ENCODE measurements at regions not wholly inside any gene's neighbourhood (a gene's known extent, or its start where the extent isn't known, plus 50 kb on each side); places are given as distances from the start of the nearest gene placed in this dataset.
A peak's percentile ranks its signal among the peaks of the same experiment; 100 is the strongest.
"Not testable (repeated sequence)": the region's sequence is repeated elsewhere in the genome, so short reads cannot be mapped to it uniquely, and the experiment has no call there.

DNA sequence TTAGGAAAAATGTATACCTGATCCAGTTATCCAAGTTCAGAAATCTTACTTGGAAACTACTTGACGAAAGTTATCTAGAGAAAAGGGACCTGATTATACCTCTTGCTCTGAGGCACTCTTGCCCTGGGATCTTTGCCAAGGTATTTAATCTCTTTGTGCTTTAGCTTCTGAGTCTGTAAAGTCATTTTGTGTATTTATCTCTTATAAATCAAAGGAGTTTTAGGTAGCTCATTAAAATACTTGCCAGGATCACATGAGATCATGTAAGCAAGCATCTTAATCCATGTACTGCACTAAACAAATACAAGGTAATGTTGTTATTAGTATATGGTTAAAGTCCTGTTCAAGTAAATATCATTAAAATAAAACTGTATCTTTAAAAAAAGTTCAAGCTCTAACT, 147.5 kb downstream of the IPO8 start:
- no peak overlapping the region for H3K4me2 ChIP-seq (ENCODE audit: control insufficient read depth, extremely low read depth, insufficient read depth, low read depth, low read length)
- TF ChIP-seq, protein P1, sequence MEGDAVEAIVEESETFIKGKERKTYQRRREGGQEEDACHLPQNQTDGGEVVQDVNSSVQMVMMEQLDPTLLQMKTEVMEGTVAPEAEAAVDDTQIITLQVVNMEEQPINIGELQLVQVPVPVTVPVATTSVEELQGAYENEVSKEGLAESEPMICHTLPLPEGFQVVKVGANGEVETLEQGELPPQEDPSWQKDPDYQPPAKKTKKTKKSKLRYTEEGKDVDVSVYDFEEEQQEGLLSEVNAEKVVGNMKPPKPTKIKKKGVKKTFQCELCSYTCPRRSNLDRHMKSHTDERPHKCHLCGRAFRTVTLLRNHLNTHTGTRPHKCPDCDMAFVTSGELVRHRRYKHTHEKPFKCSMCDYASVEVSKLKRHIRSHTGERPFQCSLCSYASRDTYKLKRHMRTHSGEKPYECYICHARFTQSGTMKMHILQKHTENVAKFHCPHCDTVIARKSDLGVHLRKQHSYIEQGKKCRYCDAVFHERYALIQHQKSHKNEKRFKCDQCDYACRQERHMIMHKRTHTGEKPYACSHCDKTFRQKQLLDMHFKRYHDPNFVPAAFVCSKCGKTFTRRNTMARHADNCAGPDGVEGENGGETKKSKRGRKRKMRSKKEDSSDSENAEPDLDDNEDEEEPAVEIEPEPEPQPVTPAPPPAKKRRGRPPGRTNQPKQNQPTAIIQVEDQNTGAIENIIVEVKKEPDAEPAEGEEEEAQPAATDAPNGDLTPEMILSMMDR (optimal IDR thresholded peaks at IDR 0.05 in 1 of 3, IDR thresholded peaks at IDR 0.05 in 1 of 3, conservative IDR thresholded peaks at IDR 0.05 in 1 of 3; ENCODE audit: extremely low read depth in 1 of 3, insufficient read depth in 2 of 3, low read length in 3 of 3), result no peak
- no peak for TF ChIP-seq EZH2 (IDR thresholded peaks at IDR 0.05; ENCODE audit: low read length)
- DNase-seq (ENCODE audit: low read depth, low spot score) (no peak), FAIRE-seq (no peak)
- peaks cover 3% of the 10 kb centered on the region for H3K4me1 ChIP-seq (ENCODE audit: control insufficient read depth, extremely low read depth, insufficient read depth, low read length)
- H3K36me3 ChIP-seq (ENCODE audit: control insufficient read depth in 2 of 2, extremely low read depth in 1 of 2, insufficient read depth in 2 of 2, low read length in 2 of 2), result no peaks in the 10 kb centered on the region
- H2AFZ ChIP-seq (ENCODE audit: control insufficient read depth, low read length), result no peak overlapping the region
- no peak overlapping the region for H3K4me3 ChIP-seq (ENCODE audit: control insufficient read depth in 2 of 3, extremely low read depth in 1 of 3, insufficient read depth in 2 of 3, low read depth in 1 of 3, low read length in 3 of 3)
- H3K9me3 ChIP-seq (ENCODE audit: control insufficient read depth, low read depth, low read length), result no peaks in the 10 kb centered on the region
- H3K27me3 ChIP-seq (ENCODE audit: control insufficient read depth, extremely low read depth, insufficient read depth, low read length), result no peaks in the 10 kb centered on the region
- no peak overlapping the region for H3K27ac ChIP-seq (ENCODE audit: control insufficient read depth, insufficient read depth, low read length)
- no peaks in the 10 kb centered on the region for H3K79me2 ChIP-seq (ENCODE audit: control insufficient read depth, insufficient read depth, low read length)
- no peaks in the 10 kb centered on the region for H4K20me1 ChIP-seq (ENCODE audit: control insufficient read depth, extremely low read depth, insufficient read depth, low read length)
- no peak overlapping the region for H3K9ac ChIP-seq (ENCODE audit: control insufficient read depth, extremely low read depth, insufficient read depth, low read length)
- H3K9me1 ChIP-seq (ENCODE audit: control insufficient read depth, extremely low read depth, insufficient read depth, low read length), result no peaks in the 10 kb centered on the region
- dilution Hi-C loops (cut with MboI; ENCODE audit: extremely low pct_ligation_motif_present, low sequenced_read_pairs), result no loop called here

DNA sequence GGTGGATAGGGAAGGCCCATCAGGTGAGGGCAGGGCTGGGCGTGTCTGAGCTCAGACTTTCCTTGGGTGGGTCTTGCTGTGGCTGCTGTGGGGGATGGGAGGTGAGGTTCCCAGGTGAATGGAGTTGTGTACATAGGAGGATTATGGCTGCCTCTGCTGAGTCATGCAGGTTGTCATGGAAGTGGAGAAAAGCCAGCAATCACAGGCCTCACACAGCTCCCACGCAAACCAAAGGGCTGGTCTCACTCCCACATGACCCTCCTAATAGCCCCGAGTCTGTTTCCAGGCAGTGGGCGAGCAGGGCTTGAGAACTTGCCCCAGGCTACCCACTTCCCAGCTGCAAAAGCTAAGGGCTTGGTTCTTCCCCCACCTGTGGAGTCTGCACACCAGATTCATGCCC, 149.5 kb downstream of the IPO8 start:
- FAIRE-seq, result no peak
- Histone ChIP-seq H3K9ac (ENCODE audit: control insufficient read depth, extremely low read depth, insufficient read depth, low read length) (no peak overlapping the region), H3K27ac (ENCODE audit: control insufficient read depth, insufficient read depth, low read length) (no peak overlapping the region), H3K27me3 (ENCODE audit: control insufficient read depth, extremely low read depth, insufficient read depth, low read length) (no peaks in the 10 kb centered on the region), H3K36me3 (ENCODE audit: control insufficient read depth in 2 of 2, extremely low read depth in 1 of 2, insufficient read depth in 2 of 2, low read length in 2 of 2) (no peaks in the 10 kb centered on the region), H3K4me2 (ENCODE audit: control insufficient read depth, extremely low read depth, insufficient read depth, low read depth, low read length) (no peak overlapping the region), H2AFZ (ENCODE audit: control insufficient read depth, low read length) (peak overlapping the region; percentile 65), H4K20me1 (ENCODE audit: control insufficient read depth, extremely low read depth, insufficient read depth, low read length) (no peaks in the 10 kb centered on the region), H3K4me1 (ENCODE audit: control insufficient read depth, extremely low read depth, insufficient read depth, low read length) (peaks cover 3% of the 10 kb centered on the region), H3K9me3 (ENCODE audit: control insufficient read depth, low read depth, low read length) (no peaks in the 10 kb centered on the region), H3K79me2 (ENCODE audit: control insufficient read depth, insufficient read depth, low read length) (no peaks in the 10 kb centered on the region), H3K4me3 (ENCODE audit: control insufficient read depth in 2 of 3, extremely low read depth in 1 of 3, insufficient read depth in 2 of 3, low read depth in 1 of 3, low read length in 3 of 3) (no peak overlapping the region), H3K9me1 (ENCODE audit: control insufficient read depth, extremely low read depth, insufficient read depth, low read length) (no peaks in the 10 kb centered on the region)
- peak; percentile 9 for DNase-seq (ENCODE audit: low read depth, low spot score)
- dilution Hi-C loops (cut with MboI; ENCODE audit: extremely low pct_ligation_motif_present, low sequenced_read_pairs), result no loop called here
- no peak for TF ChIP-seq EZH2 (IDR thresholded peaks at IDR 0.05; ENCODE audit: low read length)
- TF ChIP-seq, protein P1 (optimal IDR thresholded peaks at IDR 0.05 in 1 of 3, IDR thresholded peaks at IDR 0.05 in 1 of 3, conservative IDR thresholded peaks at IDR 0.05 in 1 of 3; ENCODE audit: extremely low read depth in 1 of 3, insufficient read depth in 2 of 3, low read length in 3 of 3), result no peak

DNA sequence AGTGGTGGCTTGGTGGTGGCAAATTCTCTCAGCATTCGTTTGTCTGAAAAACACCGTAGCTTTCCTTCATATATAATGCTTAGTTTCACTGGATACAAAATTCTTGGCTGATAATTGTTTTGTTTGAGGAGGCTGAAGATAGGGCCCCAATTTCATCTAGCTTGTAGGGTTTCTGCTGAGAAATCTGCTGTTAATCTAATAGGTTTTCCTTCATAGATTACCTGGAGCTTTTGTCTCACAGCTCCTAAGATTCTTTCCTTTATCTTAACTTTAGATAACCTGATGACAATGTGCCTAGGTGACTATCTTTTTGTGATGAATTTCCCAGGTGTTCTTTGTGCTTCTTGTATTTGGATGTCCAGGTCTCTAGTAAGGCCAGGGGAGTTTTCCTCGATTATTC, 151.0 kb downstream of the IPO8 start:
- H3K27ac ChIP-seq (ENCODE audit: control insufficient read depth, insufficient read depth, low read length); H3K4me1 ChIP-seq (ENCODE audit: control insufficient read depth, extremely low read depth, insufficient read depth, low read length); DNase-seq (ENCODE audit: low read depth, low spot score); H3K9me3 ChIP-seq (ENCODE audit: control insufficient read depth, low read depth, low read length); dilution Hi-C loops (cut with MboI; ENCODE audit: extremely low pct_ligation_motif_present, low sequenced_read_pairs); H3K36me3 ChIP-seq (ENCODE audit: control insufficient read depth in 2 of 2, extremely low read depth in 1 of 2, insufficient read depth in 2 of 2, low read length in 2 of 2); H3K79me2 ChIP-seq (ENCODE audit: control insufficient read depth, insufficient read depth, low read length); H3K9ac ChIP-seq (ENCODE audit: control insufficient read depth, extremely low read depth, insufficient read depth, low read length); H3K9me1 ChIP-seq (ENCODE audit: control insufficient read depth, extremely low read depth, insufficient read depth, low read length); FAIRE-seq; H3K27me3 ChIP-seq (ENCODE audit: control insufficient read depth, extremely low read depth, insufficient read depth, low read length); H3K4me3 ChIP-seq (ENCODE audit: control insufficient read depth in 2 of 3, extremely low read depth in 1 of 3, insufficient read depth in 2 of 3, low read depth in 1 of 3, low read length in 3 of 3); H2AFZ ChIP-seq (ENCODE audit: control insufficient read depth, low read length); H4K20me1 ChIP-seq (ENCODE audit: control insufficient read depth, extremely low read depth, insufficient read depth, low read length); H3K4me2 ChIP-seq (ENCODE audit: control insufficient read depth, extremely low read depth, insufficient read depth, low read depth, low read length): not testable (repeated sequence)

Measured in keratinocyte (primary cell).